Panc1 (cell line): ENCODE measurements at regions not wholly inside any gene's neighbourhood (a gene's known extent, or its start where the extent isn't known, plus 50 kb on each side); places are given as distances from the start of the nearest gene placed in this dataset.

Source experiments
- ATAC-seq: fragments of 200-7000 bp; cut with Tn5 transposase; 2 replicates; pipeline ENCODE4 v1.9.1; 2020; ENCODE audit warnings: mild to moderate bottlenecking, moderate library complexity
- BruUV-seq: library from RNA; stranded (reverse); fragments of 400-500 nt; replicated peaks from 2 replicates; lab custom pipeline; 2021; lab: Mats Ljungman, UMichigan
- CTCF ChIA-PET: fragments of 300-600 bp; sonication (Branson Sonifier 250); formaldehyde crosslinking; loops from one replicate; lab custom pipeline; 2022; ENCODE audit warnings: antibody characterized with exemption; lab: Charles Lee
- POLR2A ChIA-PET: fragments of 300-600 bp; sonication (Branson Sonifier 250); formaldehyde crosslinking; loops from one replicate; lab custom pipeline; 2022; ENCODE audit warnings: antibody characterized with exemption; lab: Charles Lee
- DNase-seq: peaks from one replicate; pipeline ENCODE4 v3.0.0-alpha.2; 2010; ENCODE audit warnings: low read depth, low spot score
- H3K27ac ChIP-seq: 2 replicates; pipeline ENCODE4 v1.5.1; 2011; ENCODE audit warnings: mild to moderate bottlenecking, low read length, inconsistent platforms
- H3K27me3 ChIP-seq: fragments of 200-500 bp; sonication (Bioruptor generic); 2 replicates; pipeline ENCODE4 v1.6.0; 2014; ENCODE audit warnings: low read length, inconsistent platforms; ENCODE audit not compliant: control insufficient read depth, insufficient read depth
- H3K36me3 ChIP-seq: fragments of 200-500 bp; sonication (Bioruptor generic); 2 replicates; pipeline ENCODE4 v1.5.1; 2014; ENCODE audit warnings: inconsistent platforms, mild to moderate bottlenecking, low read length, moderate library complexity; ENCODE audit not compliant: control insufficient read depth, insufficient read depth
- H3K4me1 ChIP-seq: 2 replicates; pipeline ENCODE4 v1.5.1; 2011; ENCODE audit warnings: inconsistent platforms, mild to moderate bottlenecking, low read length, moderate library complexity; ENCODE audit not compliant: control insufficient read depth, insufficient read depth
- H3K4me3 ChIP-seq, 2 experiments: 2 replicates each; pipeline ENCODE4 v1.5.1; 2011 to 2012; ENCODE audit warnings: low read depth in 2 of 2, low read length in 2 of 2, mild to moderate bottlenecking in 2 of 2, inconsistent platforms in 1 of 2, moderate library complexity in 1 of 2
- H3K9me3 ChIP-seq: fragments of 200-500 bp; sonication (Bioruptor generic); 2 replicates; pipeline ENCODE4 v1.5.1; 2014; ENCODE audit warnings: low read depth, mild to moderate bottlenecking, inconsistent platforms, low read length, moderate library complexity; ENCODE audit not compliant: control insufficient read depth, insufficient read depth
- POLR2AphosphoS5 ChIP-seq: IDR thresholded peaks from 2 replicates; pipeline ENCODE4 v1.6.1; 2012; ENCODE audit warnings: mild to moderate bottlenecking, low read depth, low read length, moderate library complexity
- SIN3A ChIP-seq: IDR thresholded peaks from 2 replicates; pipeline ENCODE4 v1.6.1; 2012; ENCODE audit warnings: low read depth, mild to moderate bottlenecking, low read length, moderate library complexity, borderline replicate concordance; ENCODE audit not compliant: insufficient read depth
- TCF7L2 ChIP-seq: IDR thresholded peaks from 2 replicates; pipeline ENCODE4 v1.6.1; 2011; ENCODE audit warnings: mild to moderate bottlenecking, low read depth, low read length, inconsistent platforms
- in situ Hi-C: cut with HindIII; loops from 2 replicates; pipeline ENCODE4 v1.10.0; 2016; ENCODE audit warnings: low sequenced_read_pairs, low pct_unique_long_range_greater_than_20kb
- intact Hi-C: fragments of 100-400 bp; cut with micrococcal nuclease; formaldehyde crosslinking; loops from one replicate; pipeline ENCODE4 v1.10.0; 2022; ENCODE audit not compliant: unreplicated experiment
- TF ChIP-seq, protein P1 (sequence below): fragments of 450-650 bp; IDR thresholded peaks from 2 replicates; pipeline ENCODE4 v1.5.1; 2017; ENCODE audit warnings: mild to moderate bottlenecking
- TF ChIP-seq, protein P2 (sequence below), 2 experiments: IDR thresholded peaks; 2 replicates each; pipeline ENCODE4 v1.6.1; 2011 to 2012; ENCODE audit warnings: low read depth in 2 of 2, control low read depth in 1 of 2, low read length in 1 of 2, mild to moderate bottlenecking in 1 of 2, moderate library complexity in 1 of 2; ENCODE audit not compliant: insufficient read depth in 1 of 2

DNA sequence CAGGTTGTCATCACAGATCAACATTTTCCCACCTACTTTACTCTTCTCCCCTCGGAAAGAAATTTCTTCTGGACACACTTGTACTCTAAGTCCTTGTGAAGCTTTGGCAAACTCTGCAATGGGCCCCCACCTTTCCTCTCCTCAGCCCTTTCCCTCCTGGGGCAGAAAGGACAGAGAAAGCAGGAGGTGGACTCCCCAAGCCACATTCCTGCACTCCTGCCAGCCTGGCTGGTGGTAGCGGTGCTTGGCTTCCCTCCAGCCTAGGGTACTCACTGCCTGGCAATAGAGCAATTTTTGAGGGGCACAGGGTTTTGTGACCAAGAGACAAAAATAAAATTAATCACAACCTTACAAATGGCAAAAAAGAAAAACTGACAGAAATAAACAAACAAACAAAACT, 451.4 kb downstream of the ZSWIM6 start:
- POLR2A ChIA-PET: no interaction called here
- no peak for DNase-seq
- no peak for ATAC-seq

DNA sequence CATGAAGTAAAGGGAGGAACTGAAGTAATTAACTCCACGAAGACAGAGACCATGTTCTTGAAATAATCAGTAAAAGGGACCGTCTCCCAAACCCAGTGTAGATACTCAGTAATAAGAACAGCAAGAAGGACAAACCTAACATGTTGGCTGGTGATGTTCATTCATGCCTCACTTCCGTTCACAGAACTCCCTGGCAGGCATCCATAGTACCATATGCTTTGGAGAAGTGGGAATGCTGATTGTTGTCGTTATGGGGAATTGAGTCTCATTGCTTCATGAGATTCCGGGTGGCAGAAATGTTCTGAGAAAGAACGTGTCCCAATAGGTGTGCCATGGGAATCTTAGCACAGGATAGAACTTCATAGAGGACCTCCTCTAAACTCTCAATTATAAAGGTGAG, 452.3 kb downstream of the ZSWIM6 start:
- no peaks in the 10 kb centered on the region for H3K36me3 ChIP-seq
- DNase-seq (no peak), ATAC-seq (no peak)
- in situ Hi-C loops (no loop called here), intact Hi-C loops (no loop called here)
- no peak overlapping the region for H3K4me3 ChIP-seq
- no peaks in the 10 kb centered on the region for H3K9me3 ChIP-seq
- H3K27ac ChIP-seq: no peak overlapping the region
- H3K4me1 ChIP-seq: no peaks in the 10 kb centered on the region
- BruUV-seq: no TSS peak
- peaks cover 3% of the 10 kb centered on the region; the same call in 1 of the 2 replicates for H3K27me3 ChIP-seq
- POLR2A ChIA-PET: no interaction called here
- TF ChIP-seq, protein P1, sequence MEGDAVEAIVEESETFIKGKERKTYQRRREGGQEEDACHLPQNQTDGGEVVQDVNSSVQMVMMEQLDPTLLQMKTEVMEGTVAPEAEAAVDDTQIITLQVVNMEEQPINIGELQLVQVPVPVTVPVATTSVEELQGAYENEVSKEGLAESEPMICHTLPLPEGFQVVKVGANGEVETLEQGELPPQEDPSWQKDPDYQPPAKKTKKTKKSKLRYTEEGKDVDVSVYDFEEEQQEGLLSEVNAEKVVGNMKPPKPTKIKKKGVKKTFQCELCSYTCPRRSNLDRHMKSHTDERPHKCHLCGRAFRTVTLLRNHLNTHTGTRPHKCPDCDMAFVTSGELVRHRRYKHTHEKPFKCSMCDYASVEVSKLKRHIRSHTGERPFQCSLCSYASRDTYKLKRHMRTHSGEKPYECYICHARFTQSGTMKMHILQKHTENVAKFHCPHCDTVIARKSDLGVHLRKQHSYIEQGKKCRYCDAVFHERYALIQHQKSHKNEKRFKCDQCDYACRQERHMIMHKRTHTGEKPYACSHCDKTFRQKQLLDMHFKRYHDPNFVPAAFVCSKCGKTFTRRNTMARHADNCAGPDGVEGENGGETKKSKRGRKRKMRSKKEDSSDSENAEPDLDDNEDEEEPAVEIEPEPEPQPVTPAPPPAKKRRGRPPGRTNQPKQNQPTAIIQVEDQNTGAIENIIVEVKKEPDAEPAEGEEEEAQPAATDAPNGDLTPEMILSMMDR: no peak
- TF ChIP-seq SIN3A (no peak), TCF7L2 (no peak), POLR2AphosphoS5 (no peak)
- TF ChIP-seq, protein P2, sequence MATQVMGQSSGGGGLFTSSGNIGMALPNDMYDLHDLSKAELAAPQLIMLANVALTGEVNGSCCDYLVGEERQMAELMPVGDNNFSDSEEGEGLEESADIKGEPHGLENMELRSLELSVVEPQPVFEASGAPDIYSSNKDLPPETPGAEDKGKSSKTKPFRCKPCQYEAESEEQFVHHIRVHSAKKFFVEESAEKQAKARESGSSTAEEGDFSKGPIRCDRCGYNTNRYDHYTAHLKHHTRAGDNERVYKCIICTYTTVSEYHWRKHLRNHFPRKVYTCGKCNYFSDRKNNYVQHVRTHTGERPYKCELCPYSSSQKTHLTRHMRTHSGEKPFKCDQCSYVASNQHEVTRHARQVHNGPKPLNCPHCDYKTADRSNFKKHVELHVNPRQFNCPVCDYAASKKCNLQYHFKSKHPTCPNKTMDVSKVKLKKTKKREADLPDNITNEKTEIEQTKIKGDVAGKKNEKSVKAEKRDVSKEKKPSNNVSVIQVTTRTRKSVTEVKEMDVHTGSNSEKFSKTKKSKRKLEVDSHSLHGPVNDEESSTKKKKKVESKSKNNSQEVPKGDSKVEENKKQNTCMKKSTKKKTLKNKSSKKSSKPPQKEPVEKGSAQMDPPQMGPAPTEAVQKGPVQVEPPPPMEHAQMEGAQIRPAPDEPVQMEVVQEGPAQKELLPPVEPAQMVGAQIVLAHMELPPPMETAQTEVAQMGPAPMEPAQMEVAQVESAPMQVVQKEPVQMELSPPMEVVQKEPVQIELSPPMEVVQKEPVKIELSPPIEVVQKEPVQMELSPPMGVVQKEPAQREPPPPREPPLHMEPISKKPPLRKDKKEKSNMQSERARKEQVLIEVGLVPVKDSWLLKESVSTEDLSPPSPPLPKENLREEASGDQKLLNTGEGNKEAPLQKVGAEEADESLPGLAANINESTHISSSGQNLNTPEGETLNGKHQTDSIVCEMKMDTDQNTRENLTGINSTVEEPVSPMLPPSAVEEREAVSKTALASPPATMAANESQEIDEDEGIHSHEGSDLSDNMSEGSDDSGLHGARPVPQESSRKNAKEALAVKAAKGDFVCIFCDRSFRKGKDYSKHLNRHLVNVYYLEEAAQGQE (IDR thresholded peaks at IDR 0.05; ENCODE audit: insufficient read depth in 1 of 2, low read depth in 2 of 2, low read length in 1 of 2): no peak
- CTCF ChIA-PET: no interaction called here

More for the DNA sequence above, 451.4 kb downstream of the ZSWIM6 start:
- no peak overlapping the region for H3K4me3 ChIP-seq
- CTCF ChIA-PET: no interaction called here
- H3K4me1 ChIP-seq: no peaks in the 10 kb centered on the region
- in situ Hi-C loops: no loop called here
- TF ChIP-seq, protein P2 (IDR thresholded peaks at IDR 0.05; ENCODE audit: insufficient read depth in 1 of 2, low read depth in 2 of 2, low read length in 1 of 2): no peak
- no peak for TF ChIP-seq SIN3A
- TF ChIP-seq POLR2AphosphoS5: no peak
- no peak for TF ChIP-seq TCF7L2
- TF ChIP-seq, protein P1: no peak
- H3K36me3 ChIP-seq: no peaks in the 10 kb centered on the region
- H3K9me3 ChIP-seq: no peaks in the 10 kb centered on the region
- H3K27ac ChIP-seq: no peak overlapping the region
- no TSS peak for BruUV-seq
- intact Hi-C loops: no loop called here
- H3K27me3 ChIP-seq: peaks cover 5% of the 10 kb centered on the region; the same call in 1 of the 2 replicates
